ENCODE measurements at regions not wholly inside any gene's neighbourhood (a gene's known extent, or its start where the extent isn't known, plus 50 kb on each side); places are given as distances from the start of the nearest gene placed in this dataset.

DNA sequence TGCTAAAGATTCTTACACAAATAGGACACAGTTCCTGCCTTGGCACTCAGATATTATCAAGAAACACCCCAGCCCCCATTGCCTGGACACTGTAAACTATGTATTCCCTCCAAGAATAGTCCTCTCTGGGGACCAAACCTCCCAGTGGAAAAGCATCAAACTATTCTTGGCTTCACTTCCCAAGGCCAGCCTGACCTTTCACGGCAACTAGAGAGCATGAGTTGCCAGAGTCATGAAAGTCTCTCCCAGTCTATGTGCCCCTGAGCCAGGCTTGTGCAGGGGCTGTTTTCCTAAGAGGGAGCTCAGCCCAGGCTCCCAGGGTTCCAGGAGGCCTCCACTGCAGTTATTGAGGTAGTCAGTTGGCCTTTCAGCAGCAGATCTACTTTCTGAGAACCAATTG lies 251.9 kb upstream of the TGFBR2 start:
- no peak for DNase-seq

DNA sequence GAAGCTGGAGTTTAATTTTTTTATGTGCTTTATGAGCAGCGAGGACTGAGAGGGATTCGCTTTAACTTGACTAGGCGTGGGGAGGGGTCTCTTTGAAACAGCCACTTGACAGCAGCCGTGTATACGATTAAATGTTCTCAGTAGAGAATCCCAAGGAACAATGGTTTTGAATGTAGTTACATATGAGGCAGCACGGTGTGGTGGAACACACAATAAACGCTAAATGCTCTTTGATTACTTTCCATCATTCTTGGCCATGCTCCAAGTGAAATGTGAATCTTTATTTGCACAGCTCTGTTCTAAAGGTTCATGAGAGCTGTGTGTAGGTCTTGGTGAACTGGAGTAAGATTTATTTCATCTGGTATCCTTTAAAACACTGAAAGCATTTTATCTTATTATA lies 251.4 kb upstream of the TGFBR2 start:
- no peak for DNase-seq

DNA sequence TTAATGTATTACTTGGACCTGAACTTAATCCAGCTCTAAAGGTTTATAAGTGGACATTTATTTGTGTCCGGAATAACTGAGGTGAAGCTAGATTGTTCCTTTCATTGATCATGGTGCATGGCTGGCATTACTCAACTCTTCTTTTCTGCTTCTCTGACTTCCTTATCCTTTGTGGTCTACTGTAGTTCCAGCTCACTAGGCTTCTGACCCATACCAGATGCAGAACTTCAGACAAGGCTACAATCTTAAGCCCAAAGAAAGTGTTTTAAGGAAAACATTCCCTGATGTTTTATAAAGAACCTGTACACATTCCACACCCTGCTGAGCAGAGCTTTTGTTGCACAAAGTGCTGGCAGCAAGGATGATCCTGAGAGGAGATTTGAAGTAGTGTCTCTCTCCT lies 250.8 kb upstream of the TGFBR2 start:
- no peak for DNase-seq

DNA sequence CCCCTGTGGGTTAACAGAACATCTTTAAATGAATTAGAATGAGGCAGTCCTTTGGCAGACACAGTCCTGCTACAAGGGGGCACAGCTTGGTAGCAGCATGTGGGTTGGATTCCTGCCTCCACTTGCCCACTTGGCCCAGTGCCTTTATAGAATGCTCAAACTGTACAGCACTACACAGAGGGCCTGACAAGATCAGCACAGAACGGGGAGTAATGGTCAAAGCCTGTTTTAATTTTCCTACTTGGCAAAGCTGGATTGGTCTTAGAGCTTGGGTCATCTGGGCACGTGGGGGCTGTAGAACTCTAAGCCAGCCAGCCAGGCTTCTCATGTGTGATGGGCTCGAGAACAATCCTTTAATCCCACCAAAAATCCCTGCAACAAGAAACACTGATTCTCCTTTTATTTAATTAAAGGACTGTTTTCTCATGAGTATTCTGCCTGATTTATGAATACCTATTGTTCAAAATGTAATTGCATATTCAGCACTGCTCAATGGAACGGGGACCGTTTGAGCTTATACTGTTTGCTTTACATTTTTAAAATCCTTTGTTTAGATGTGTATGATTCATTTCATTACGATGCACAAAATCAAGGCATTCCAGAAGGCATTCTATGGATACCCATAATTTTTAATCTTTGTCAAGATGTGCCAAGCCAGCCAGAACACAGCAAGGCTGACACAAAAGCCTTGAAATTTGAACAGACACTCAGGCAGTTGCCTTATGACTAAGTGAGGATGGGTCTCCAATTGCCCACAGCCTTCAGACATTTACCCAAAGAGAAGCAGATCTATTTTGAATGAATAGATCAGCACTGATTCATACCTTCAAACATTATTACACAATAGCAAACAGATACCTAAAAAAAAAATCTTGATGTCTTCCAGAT lies 249.3 kb upstream of the TGFBR2 start:
- DNase-seq, result no peak

DNA sequence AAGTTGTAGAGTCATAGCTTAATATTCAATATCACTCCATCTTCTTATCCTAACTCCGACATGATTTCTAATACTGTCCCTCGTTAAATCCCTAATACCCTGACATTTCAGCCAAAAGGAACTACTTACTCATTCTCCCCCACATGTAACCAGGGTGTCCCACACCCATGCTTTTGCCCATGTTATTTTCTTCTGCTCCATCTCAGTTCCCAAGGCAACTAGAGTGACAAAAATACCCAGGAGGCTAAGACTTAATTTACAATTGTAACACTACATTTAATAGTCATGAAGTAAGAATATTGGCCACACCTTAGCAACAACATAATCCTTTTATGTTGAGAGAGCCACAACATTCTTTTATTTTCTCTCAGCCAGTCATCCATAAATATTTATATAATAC lies 248.5 kb upstream of the TGFBR2 start:
- DNase-seq, result no peak

DNA sequence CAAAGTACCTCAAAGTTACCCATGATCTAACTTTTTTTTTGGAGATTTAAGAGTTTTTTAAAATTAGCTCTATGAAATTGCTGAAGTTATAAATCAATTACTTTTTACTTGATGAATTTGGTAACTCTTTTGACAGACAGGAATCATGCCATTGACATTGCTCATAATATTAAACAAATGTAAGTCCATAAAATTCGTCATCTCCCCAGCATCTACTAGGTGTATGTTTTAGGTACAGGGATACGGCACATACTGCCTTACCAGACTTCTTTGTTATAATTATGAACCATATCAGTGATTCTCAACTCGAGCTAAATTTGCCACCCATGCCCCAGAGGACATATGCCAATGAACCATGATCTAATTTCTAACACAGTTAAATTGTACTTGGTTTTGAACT lies 247.5 kb upstream of the TGFBR2 start:
- no peak for DNase-seq

DNA sequence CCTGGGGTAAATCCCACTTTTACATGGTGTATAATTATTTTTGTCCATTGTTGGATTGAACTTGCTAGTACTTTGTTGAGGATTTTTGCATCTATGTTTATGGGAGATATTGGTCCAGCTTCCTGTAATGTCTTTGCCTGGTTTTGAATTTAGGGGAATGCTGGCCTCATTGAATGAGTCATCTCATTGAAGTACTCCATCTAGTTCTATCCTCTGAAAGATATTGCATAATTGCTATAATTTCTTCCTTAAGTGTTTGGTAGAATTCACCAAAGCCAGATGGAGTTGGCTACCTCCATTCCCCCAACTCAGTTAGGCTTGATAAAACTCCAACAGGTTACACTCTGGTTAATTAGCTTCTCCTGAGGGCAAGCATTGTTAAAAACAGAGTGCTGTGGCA lies 237.4 kb upstream of the TGFBR2 start:
- no peak for DNase-seq

DNA sequence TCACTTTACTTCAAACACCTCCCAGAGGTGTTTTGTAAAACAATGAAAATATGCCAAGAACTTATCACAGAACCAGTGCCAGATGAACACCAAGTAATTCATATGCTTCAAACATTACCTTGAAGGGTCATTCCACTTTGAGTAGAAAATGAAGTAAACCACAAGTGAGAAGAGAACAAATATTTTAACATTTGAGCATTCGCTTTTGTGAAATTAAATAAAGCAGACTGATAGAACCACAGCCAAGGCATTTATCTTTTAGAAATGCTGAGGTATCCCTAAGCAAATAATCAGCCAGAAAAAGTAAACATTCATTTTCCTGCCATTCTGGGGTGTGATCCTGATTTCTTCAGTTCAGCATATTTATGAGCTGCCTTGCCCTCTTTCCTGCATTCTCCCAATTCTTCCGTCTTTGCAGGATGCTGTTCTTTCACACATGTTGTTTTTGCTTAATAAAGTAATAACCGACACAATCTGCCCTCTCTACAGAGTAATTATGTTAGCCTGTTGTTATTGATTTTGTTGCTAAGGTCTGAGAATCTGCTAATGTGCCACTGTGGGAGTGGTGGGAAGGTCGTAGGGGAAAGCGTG lies 235.6 kb upstream of the TGFBR2 start:
- DNase-seq, result no peak

DNA sequence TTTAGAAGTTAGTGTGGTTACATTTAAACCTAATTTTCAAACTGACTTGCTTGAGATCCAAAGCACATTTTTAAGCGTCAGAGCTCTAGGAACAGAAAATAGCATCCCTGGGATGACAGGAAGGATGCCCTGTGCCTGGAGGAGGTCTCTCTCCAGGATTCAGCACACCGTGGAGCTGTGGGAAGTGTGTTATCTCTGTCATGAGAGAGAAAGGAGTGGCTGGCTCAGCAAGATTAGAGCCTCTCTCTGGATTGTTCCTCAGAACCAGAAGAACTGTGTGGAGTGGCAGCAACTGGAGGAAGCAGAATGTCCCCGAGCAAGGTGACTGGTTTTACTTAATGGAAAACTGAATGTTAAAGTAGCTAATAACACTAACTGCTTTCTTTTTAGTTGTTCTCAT lies 233.6 kb upstream of the TGFBR2 start:
- no peak for DNase-seq

DNA sequence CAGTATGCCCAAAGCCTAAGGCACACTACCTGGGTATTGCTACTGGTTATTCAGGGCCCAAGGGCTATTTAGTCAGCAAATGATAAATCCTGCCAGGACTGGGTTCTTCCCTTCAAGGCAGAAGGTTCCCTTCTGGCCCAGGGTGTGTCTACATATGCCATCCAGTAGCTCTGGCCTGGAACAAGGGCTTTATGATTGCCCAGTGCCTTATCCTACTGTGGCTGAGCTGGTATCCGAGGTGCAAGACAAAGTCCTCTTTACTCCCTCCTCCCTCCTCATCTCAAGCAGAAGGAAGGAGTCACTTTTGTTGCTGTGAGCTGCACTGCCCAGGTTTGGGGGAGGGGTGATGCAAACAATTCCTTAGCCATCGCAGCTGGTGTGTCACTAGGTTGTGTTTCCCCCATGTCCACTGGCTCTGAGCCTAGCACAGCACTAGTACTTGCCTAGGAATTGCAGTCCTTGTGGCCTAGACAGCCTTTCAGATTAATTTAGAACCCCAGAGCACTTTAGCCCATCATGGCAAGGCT lies 221.8 kb upstream of the TGFBR2 start:
- DNase-seq, result no peak

DNA sequence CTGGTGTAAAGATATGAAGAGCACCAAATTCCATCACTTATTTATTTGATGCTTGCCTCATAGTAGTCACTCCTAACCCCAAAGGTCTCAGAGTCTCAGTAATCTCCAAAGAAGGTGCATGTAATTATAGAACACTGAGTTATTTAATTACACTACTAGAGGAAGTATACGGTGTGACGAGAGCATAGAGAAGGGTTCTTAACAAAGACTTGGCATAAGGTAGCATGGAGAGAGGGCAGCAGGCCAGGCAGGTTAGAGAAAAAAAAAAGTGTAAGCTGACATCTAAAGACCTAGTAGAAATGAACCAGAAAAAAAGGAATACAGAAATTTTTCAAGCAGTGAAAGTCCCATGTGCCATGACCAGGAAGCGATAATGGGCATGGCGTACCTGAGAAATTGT lies 213.3 kb upstream of the TGFBR2 start:
- DNase-seq, result no peak

DNA sequence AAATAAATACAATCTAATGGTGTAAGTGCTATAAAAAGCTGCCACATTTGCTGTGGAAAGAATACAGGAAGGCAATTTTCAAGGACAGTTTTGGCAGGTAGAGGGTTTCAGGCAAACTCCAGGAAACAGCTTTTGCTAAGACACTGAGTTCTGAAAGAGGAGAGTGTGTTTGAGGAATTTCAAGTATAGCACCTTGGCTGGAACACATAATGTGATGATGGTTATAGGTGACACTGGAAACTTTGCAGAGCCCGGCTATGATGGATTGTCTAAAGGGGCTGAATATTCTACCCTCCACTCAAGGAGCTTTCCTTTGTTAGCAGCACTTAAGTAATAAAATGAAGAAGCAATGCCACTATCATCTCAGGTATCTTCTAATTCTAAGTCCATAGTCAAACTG lies 209.4 kb upstream of the TGFBR2 start:
- DNase-seq, result no peak

DNA sequence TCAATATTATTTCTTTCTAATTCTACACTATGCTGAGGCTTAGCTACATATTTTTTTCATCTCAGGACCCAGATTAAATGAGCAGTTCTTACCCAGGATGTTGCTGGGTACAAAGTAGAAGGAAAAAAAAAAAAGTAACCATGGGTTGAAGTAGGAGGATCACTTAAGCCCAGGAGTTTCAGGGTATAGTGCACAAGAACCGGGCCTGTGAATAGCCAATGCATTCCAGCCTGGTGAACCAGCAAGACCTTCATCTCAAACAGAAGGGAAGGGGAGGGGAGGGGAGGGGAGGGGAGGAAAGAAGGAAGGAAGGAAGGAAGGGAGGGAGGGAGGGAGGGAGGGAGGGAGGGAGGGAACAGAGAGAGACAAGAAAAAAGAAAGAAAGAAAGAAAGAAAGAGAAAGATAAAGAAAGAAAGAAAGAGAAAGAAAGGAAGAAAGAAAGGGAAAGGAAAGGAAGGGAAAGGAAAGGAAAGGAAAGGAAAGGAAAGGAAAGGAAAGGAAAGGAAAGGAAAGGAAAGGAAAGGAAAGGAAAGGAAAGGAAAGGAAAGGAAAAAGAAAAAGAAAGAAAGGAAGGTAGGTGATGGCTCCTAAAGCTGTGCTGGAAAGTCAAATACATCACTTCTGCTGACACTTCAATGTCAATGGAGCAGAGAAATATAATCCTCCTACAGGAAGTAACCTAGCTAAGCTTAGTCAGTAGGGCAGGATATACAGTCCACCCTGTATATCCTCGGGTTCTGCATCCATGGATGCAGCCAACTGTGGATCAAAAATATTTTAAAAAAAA lies 206.8 kb upstream of the TGFBR2 start:
- no peak for DNase-seq

DNA sequence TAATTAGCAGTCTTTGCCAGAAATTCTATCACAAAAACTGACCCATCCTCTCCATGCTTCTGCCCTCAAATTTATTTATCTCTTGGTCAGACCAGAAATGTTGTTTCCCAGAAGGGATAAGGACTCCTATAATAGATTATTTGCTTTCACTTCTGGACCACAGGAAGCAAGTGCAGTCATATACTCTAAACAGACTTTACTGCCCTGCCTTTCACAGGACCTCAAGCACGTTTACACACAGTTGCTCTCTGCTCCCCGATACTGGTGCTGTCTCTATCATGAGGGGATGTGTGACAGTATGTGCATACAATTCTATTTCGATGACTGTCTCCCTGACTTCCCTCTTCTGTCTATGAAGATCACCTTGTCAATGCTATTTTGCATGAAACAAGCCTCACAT lies 205.5 kb upstream of the TGFBR2 start:
- DNase-seq, result no peak

DNA sequence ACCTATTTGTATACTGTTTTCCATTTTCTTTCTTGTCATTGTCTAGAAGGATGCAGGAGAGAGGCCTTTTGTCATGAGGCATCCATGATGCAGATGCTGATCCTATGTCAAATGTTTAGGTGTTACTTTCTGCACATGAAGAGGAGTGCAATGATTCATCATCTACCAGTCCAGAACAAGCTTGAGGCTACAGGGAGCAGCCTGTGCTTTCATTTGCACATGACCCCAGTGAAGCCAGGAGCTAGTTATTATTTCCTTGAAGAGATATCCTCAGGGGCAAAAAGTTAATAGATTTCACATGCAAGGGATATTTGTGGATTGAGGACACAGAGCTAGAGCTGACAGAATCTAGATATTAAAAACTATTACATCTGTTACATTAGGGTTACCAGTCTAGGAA lies 204.4 kb upstream of the TGFBR2 start:
- no peak for DNase-seq

DNA sequence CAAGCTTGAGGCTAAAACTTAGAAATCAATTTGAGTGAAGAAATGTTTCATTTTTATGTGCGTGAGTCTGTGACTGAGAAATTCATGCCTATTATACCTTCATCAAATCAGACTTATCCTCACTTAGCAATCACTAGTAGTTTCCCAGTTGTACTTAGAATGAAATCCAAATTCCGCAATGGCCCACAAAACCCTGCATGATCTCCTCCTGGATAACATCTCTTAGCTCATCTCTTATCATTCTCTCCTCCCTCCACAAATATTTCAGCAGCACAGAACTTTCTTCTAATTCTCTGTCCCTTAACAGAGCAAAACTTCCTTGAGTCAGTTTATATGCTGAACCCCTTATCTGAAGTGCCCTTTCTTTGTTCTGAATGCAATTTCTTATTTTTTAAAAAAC lies 198.8 kb upstream of the TGFBR2 start:
- DNase-seq, result no peak

DNA sequence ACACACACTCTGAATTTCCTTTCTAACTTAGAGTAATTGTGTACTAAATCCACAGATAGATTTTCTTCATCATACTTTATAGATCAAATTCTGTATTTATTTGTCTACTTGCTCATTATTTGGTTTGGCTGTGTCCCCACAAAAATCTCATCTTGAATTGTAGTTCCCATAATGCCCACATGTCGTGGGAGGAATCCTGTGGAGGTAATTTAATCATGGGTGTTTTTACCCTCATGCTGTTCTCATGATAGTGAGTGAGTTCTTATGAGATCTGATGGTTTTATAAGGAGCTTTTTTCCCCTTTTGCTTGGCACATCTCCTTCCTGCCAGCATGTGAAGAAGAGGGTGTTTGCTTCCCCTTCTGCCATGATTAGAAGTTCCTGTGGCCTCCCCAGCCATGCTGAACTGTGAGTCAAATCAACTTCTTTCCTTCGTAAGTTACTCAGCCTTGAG lies 198.3 kb upstream of the TGFBR2 start:
- DNase-seq, result no peak

DNA sequence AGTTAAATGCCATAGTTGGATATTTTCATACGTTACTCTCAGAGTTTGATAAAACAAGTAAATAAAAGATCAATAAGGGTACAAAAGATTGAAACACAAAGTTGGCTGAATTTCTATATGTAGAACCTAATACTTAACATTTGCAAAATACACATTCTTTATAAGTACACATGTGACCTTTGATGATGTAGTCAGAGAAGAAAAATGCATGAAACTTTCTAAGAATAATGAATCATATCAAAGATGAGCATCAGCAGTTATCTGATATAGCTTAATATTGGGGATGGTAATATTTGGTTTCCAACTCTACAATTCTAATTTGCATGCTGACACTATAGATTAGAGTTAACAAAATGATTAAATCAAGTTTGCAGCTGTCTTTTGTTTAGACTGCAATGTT lies 188.0 kb upstream of the TGFBR2 start:
- DNase-seq, result no peak

DNA sequence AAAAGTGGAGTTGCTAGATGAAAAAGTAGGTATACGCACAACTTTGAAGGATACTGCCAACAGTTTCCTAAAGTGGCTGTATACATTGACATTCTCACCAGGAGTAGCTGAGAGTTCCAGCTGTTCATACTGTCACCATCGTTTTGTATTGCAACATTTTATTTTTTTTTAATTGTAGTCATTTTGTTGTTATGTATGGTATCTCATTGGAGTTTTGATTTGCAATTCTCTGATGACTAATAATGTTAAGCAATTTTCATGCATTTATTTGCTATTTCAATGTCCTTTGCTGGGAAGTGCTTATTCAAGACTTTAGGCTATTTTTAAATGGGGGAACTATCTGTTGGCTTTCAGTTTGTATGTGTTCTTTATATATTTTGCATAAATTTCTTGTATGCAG lies 185.1 kb upstream of the TGFBR2 start:
- no peak for DNase-seq

DNA sequence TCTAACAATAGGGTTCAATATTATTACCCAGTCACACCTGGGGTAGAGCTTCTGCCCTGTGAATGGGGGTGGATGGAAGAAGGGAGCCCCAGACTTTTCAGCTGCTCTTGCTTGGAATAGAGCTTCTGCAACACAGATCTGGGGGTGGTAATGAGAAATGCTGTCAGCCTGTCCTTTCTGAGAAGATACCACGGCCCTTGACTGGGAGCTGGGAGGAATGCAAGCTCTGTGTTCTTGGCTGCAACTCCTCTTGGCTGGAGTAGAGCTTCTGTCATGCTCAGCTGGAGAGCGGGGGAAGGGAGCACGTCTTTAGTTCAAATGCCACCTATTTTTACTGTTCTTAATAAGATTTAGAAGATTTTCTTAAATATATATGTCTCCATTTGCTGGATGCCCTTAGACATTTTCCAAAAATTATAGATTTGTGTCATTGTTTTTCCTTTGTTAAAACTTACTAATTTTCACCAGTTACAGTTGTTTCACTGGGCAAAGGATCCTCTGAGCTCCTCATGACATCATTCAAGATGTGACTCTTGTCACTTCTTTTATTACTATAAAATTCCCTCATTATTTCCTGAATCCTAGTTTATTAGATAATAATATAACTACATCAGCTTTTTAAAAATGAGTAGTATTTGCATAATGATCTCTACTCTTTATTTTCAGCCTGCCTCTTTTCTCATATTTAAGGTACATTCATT lies 180.0 kb upstream of the TGFBR2 start:
- DNase-seq, result peak in 3 of 58 donors; percentile 2 to 24 (median 9)

DNA sequence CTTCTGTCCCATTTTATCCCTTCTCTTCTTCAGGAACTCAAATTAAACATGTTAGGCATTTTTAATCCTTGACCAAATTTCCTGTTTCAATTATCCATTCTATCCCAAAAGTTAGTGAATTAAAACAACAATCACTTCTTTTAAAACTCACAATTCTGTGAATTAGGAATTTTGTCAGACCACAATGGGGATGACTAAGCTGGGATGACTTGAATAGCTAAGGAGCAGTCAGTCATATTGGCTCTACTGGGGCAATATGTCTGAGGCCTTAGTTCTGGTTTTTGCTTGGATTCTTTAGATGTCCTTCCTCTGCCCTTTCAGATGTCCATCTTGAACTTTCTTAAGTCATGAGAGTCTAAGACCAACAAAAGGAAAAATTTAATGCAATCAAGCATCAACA lies 178.2 kb upstream of the TGFBR2 start:
- no peak for DNase-seq

All from anterior cingulate cortex (tissue), 58 donors.